OCI-M2 (cell line): ENCODE measurements at regions not wholly inside any gene's neighbourhood (a gene's known extent, or its start where the extent isn't known, plus 50 kb on each side); places are given as distances from the start of the nearest gene placed in this dataset.
A peak's percentile ranks its signal among the peaks of the same experiment; 100 is the strongest.
"Not testable (repeated sequence)": the region's sequence is repeated elsewhere in the genome, so short reads cannot be mapped to it uniquely, and the experiment has no call there.

Source experiments
- DNase-seq: peaks from one replicate; lab custom pipeline; 2025; ENCODE audit not compliant: unreplicated experiment; lab: John Stamatoyannopoulos, UW

DNA sequence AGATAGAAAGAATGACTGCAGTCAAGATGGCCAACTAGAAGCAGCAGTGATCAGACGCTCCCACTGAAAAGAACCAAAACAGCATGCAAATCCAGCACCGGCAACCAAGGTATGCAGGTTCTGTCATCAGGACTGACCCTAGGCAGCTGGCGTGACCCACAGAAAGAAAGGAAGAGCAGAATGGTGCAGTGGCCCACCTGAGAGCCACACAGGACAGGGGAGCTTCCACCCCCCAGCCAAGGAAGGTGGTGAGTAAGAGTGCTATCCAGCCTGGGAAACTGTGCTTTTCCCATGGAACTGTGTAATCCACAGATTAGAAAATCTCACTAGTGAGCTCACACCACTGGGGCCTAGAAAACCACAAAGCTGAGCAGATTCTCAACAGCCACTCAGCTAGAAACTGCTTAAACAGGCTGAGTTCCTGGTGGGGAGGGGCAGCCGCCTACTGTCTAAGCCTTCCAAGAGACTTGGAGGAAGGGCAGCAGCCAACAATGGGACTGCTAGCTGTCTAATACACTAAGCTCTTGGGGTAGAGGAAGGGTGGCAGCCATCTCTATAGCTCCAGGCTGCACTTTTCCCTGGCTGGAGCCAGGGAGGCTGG is 127.9 kb downstream of the EVA1A start:
- no peak for DNase-seq

DNA sequence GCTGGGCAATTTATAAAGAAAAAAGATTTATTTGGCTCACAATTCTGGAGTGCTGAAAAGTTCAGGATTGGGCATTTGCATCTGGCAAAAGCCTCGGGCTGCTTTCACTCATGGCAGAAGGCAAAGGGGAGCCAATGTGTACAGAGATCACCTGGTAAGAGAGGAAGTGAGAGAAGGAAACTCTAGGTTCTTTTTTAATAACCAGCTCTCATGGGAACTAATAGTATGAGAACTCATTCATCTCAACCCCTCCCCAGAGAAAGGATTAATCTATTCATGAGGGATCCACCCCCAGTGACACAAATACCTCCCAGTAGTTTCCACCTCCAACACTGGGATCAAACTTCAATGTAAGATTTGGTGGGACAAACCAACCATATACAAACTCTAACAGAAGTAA is 129.0 kb downstream of the EVA1A start:
- DNase-seq = no peak

DNA sequence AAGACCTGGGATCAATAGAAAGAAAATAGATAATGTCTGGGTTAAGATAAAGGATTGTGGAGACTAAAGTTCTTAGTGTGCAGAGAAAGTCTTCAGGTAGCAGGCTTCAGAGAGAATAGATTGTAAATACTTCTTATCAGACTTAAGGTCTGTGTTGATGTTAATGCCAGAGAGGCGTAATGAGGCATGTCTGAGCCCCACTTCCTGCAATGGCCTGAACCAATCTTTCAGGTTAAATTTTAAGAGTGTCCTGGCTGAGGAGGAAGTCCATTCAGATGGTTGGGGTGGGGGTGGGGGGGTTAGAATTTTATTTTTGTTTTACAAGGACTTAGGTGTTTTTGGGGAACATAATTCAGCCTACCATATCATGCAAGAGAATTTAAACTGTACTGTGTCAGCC is 129.5 kb downstream of the EVA1A start:
- no peak for DNase-seq

DNA sequence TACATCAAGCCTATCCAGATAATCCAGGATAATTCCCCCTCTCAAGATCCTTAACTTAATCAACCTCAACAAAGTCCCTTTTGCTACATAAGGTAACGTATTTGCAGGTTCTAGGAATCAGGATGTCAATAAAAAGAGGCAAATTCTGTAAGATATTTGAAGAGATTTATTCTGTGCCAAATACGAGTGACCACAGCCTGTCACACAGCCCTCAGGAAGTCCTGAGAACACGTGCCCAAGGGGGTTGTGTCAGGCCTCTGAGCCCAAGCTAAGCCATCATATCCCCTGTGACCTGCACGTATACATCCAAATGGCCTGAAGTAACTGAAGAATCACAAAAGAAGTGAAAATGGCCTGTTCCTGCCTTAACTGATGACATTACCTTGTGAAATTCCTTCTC is 130.3 kb downstream of the EVA1A start:
- DNase-seq = not testable (repeated sequence)

DNA sequence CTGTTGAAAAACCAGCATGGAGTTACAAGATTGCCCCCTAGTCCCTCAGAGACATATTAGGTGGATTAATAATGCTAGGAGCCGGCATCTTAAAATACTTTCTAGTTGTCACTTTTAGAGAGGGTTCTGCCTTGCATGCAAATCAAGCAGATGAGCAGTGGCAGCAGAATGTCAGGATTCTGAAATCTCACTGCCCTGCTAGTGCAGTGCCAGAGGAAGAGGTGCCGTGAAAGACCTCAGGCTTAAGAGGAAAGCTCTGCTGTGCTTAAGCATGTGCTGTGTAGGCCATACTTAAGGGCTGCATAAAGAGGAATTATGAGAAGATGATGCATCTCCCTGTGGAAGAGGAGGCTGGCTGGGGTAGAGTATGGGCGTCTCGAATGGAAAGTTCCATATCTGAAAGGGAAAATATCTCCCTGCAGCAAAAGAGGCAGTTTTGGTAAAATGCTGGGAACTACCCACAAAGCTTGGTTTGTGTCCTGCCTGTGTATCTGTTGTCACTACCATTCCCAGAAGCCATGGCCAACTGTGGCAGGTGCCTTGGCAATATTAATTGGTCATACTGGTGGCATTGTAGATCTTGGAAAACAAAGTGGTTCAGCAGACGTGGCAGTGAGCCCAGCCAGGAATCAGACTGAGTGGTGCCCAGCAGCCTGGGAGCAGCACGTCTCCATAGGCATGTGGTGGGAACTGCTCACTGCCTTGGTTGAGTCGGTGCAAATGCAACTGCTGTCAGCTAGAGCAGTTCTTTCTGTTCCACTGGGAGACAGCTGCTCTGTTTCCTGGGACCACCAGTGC is 131.9 kb downstream of the EVA1A start:
- no peak for DNase-seq

DNA sequence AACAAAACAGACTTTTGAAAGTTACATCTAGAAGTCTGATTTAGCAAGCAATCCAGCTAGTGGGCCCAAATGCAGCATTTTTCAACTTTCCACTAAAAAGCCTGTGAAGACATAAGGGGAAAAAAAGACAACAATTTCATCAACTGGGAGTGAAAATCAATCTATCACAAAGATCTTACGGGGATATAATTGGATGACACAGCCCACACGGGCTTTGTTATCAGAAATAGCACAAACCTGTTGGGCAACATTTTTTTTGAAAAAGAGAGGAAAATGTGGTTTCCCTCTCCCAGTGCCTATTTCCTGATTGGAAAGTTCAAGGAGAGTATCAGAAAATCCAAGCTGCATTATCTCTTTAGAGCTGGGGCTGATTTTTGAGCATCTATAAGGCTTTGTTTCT is 132.7 kb downstream of the EVA1A start:
- DNase-seq = no peak

DNA sequence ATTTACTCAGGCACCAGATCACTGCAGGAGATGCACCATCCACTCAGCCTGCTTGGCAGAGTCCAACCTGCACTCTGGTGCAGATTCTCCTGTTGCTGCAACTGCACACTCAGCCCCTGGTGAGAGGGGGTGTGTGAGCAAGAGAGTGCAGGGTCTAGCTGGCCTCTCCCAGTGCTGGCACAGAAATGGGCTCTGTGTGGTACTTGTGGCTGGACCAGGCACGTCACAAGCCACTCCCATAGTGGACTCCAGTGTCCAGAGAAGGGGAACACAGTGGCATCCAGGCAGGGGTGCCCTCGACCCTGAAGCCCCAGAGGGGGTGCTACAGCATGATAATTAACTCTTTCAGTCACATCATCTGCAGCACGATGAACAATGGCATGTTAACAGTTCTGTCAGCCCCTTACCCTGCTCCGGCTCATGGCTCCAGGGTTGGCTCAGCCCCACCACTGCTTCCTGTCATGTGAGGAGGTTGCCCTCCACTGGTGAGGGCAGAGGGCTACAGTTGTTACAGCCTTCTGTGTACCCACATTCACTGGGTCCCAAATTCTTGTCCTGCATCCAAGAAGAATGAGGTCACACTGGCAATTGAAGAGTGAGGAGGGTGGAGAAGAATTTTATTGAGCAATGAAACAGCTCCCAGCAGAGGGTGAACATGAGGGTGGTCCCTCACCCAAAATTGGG is 135.7 kb downstream of the EVA1A start:
- no peak for DNase-seq

DNA sequence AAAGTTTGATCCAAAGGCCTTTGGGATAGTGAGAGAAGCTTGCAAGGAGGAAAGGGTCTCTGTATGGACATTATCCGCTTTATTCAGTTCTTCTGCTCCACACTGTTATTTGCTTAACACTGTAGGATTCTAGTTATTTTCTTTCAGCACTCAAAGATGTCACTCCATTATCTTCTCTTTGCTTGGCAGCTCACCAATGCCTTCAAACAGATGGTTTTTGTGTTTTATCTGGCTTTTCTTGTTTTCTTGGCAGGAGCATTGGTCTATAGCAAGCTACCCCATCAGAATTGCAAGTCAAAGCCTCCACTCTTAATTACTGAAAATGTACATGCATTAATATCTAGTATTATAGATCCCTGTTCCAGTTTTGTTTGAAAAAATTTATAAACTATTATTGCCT is 138.8 kb downstream of the EVA1A start:
- DNase-seq = no peak

DNA sequence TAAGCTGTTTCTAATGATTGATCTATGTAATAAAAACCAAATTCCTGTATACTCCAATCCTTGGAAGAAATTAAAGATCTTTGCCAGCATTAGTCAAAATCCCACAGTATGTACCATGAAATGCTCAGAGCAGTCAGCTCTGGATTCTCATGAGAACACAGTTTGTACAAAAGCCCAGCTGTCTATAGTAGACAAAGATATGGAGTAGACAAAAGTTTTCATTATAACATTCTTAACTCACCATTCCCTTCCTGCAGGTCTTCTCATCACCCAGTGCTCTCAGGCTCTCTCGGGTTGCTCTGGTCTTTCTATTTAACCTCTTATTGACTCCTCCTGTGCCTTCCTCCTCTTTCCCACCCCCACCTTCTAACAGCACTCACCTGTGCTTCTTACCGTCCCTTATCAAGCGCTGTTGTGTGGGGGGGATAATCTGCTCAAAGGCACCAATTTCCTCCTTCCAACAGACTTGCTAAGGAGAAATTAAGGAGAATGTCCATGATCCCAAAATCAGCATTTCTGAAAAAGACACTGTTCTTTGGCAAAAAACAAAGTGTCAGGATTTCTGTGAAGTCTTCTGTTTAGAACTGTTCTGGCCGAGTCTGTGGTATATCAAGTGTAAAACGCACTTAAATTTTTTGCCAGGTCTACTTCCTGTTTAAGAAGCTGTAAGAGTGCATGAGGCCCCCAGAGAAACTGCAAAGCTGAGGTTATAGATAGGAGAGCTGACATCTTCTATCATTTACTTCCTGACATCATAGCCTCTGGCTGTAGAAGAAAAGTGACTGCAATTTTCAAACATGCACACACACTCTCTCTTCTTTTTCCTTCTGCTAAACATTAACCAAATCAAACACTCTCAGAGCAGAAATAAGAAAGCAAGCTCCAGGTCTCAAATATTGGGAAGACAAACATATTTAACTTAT is 144.1 kb downstream of the EVA1A start:
- peak; percentile 12 for DNase-seq

DNA sequence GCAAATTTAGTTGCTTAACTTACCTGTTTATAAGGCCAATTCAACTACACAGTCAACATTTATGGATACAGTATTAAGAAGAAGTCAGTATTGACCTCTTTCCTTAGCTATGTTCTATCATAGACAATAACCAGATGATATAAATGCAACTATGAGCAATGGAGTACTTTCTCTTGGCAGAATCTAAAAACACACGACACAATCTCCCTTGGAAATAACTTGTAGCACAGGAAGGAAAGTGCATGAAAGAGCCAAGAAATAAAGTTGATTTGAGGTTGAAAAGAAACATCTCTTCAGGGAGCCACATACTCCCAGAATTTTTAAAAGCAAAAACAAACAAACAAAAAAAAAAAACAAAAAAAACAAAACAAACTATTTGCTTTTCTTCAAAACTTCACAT is 145.0 kb downstream of the EVA1A start:
- DNase-seq = no peak

DNA sequence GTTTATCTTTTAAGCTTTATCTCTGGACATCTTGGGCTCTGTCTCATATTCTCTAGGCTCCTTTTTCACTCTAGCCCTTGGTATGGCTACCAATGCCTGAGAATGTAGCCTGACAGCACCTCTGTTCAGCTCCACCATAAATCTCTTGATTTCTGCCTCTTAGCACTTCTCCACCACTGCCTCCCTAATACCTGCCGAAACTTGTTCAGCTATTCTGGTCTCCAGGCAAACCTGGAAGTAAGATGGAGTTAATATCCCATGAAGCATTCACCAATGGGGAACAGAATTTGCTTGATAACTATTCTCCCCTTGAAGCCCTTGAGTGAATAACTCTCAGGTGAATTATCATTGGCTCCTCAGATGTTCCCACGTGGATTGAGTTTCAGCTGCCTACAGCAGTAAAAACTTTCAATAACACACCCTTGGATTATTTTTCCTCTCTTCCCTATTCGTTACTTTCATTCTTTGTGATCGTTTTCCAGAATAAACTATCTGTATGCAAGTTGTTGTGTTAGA is 145.6 kb downstream of the EVA1A start:
- no peak for DNase-seq

DNA sequence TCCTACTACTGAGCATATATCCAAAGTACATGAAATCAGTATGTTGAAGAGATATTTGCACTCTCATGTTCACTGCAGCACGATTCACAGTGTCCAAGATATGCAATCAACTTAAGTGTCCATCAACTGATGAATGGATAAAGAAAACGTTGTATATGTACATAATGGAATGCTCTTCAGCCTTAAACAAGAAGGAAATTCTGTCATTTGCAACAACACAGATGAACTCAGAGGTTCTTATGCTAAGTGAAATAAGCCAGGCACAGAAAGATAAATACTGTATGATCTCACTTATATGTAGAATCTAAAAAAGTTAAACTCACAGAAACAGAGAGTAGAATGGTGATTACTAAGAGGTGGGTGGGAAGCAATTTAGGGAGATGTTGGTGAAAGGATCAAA is 149.2 kb downstream of the EVA1A start:
- DNase-seq = no peak

DNA sequence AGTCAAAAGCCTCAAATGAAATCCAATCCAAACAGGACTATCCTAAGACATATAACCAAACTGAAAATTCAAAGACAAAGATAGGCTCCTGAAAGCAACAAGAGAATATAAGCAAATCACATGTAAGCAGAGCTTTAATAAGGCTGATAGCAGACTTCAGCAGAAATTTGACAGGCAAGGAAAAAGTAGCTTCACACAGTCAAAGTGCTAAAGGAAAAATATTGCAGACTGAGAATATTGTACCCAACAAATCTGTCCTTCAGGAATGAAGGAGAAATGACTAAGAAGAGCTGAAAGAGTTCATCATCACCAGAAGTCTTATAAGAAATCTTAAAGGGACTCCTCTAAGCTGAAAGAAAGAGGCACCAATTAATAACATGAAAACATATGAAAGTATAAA is 150.0 kb downstream of the EVA1A start:
- DNase-seq = no peak

DNA sequence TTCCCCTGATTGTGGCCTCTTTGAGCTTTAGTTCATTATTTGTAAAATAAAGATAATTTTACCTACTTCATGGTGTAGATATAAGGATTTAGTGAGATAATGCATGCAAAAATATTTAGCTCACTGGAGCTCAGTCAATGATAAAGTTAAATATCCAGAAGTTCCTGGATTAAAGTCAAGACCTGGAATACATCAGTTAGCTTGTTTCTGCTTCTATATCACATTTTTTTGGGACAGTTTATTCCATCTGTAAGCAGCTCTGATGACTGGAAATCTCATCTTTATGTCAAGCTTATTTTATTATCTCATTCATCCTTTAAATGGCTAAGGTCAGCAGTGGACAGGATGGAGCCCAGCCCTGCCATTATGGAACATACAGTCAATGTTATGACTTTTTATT is 152.0 kb downstream of the EVA1A start:
- DNase-seq = no peak

DNA sequence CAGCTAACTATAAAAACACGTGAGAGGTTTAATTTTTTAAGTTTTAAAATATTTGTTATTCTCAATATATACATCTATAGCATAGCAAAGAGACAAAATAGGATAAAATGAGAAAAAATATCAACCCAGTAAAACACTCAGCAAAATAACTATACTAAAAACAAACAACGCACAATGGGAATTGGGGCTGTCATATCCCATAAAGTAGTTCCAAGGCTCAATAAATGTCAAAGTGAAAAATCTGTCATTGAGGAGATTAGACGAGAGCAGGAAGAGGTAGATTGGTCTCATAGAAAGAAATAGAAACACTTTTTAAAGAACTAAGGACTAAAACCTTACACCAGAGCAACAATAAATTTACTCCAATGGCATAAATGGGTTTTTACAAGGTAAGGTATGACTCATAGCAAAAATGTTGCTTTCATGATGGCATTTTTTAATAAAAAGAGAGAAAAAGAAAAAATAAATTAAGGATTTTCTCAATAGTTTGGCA is 153.7 kb downstream of the EVA1A start:
- no peak for DNase-seq

DNA sequence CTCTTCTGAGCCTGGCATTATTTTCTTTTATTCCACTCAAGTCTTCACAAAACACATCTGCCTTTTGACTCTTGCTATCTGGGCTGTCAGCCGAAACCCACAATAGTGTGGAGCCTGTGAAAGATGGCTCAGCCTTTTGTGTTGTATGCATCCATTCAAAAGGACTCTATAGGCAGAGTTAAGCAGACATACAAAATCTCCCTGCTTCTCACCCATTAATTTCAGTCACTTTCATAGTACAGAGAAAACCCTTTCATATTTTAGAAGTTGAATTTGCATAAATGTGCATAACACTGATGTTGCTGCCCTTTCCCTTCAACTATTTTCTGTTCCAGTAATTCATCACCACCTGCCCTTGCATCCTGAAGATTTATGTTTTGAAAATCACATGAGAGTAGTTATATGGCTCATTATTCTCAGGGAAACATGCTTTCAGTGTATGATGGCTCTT is 154.6 kb downstream of the EVA1A start:
- DNase-seq = no peak

DNA sequence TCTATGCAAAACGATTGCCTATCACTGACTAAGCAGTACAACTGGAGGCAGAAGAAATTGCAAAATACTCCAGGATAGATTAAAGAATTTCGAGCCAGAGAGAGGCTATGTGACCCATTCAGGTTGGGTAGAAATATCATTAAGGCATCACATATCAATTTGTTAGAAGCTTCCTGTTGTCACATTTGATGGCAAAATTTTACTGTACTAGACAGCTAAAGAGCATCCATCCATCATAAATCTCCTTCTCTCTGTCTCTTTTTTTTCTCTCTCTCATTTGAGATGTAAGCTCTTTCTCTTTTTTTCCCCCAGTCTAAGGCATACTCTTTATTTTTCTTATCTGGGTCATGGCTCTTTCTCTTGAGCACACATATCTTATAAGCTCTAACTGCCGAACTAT is 155.7 kb downstream of the EVA1A start:
- no peak for DNase-seq

DNA sequence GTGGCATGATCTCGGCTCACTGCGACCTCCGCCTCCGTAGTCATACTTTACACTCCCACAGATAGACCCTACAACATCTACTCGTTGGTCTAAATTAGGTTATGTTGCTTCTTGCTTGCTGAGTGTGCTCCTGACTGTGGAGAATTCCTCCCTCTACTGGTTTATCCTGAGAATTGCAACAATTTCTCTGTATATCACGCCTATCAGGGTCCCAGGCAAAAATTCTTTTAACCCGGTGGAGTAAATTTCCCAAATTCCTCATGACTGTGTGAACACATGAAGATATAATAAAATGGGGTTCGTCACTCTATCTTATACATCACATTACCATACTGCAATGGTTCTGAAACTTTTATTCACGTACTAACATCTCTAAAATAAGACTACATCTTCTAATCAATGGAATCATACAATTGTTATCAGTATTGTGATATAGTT is 156.7 kb downstream of the EVA1A start:
- DNase-seq = no peak

DNA sequence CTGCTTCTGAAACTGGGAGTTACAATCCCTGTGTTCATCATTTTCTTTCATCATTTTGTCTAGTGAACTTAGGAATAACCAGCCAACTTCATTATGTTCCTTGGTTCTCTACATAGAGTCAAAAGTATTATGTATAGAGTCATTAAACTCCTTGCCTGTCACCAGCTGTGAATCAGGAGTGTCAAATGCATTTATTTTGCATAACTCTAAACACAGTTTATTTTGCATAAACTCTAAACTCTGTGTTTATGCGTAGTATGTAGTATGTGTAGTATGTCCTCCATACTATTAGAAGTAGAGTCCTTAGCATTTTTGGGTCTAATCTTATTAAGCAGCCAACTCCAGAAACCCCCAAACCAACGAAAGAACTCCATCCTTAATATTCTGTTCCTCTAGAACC is 164.4 kb downstream of the EVA1A start:
- no peak for DNase-seq

DNA sequence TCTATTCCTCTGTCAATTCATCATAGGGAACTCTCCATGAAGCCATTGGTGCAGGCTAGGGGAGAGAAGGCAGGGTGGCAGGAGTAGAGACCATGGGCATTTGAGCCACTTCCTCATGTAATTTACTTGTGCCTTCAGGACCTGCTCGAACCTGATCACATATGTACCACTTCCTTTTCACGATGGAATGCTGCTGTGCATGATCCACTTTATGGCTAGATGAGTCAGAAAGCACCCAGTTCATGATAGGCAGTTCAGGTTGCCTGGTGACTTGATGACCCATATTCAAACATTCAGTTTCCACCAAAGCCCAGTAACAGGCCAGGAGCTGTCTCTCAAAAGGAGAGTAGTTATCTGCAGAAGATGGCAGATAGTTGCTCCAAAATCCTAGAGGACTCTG is 166.0 kb downstream of the EVA1A start:
- DNase-seq = not testable (repeated sequence)

DNA sequence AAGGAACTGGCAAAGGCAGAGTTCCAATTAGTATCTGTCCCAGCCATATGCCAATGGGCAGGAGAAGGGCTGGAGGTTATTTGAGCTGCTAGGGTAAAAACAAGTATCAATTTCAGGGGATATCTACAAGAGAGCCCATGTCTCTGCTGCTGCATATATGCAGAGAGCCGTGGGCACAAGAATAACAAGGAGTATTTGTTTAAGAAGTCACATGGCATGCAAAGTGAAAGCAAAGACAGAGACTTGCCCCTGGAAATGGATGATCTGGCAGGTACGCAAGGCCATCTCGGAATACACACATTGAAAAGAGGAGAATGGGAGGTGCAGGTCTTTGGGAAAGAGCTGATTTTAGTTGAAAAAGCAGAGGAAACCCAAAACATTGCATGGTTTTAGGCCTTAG is 170.6 kb downstream of the EVA1A start:
- no peak for DNase-seq
